ENCODE measurements at regions not wholly inside any gene's neighbourhood (a gene's known extent, or its start where the extent isn't known, plus 50 kb on each side); places are given as distances from the start of the nearest gene placed in this dataset.

DNA sequence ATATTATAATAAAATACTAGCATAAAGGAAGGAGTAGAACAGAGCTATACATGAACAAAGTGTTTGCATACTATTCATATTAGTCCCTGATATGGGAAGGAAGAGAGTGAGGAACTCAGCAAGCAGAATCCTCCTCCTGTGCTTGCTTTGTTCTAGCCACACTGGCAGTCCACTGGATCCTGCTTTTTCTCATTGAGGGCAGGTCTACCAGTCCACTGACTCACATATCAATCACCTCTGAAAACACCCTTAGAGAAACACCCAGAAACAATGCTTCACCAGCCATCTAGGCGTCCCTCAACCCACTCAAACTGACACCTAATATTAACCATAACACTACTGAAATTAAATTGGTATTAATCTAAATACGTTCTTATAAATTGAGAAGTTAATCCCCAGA, 1861.7 kb upstream of the SEL1L start:
- Histone ChIP-seq H3K4me1 (ENCODE audit: insufficient read depth) (no peaks in the 10 kb centered on the region), H3K27ac (no peak overlapping the region), H3K36me3 (no peaks in the 10 kb centered on the region), H3K9me3 (no peaks in the 10 kb centered on the region), H3K27me3 (no peaks in the 10 kb centered on the region), H3K4me3 (no peak overlapping the region)
- intact Hi-C loops (cut with DNase I), result no loop called here
- TF ChIP-seq POLR2A (IDR thresholded peaks at IDR 0.05) (no peak), EP300 (IDR thresholded peaks at IDR 0.05) (no peak)
- TF ChIP-seq, protein P1, sequence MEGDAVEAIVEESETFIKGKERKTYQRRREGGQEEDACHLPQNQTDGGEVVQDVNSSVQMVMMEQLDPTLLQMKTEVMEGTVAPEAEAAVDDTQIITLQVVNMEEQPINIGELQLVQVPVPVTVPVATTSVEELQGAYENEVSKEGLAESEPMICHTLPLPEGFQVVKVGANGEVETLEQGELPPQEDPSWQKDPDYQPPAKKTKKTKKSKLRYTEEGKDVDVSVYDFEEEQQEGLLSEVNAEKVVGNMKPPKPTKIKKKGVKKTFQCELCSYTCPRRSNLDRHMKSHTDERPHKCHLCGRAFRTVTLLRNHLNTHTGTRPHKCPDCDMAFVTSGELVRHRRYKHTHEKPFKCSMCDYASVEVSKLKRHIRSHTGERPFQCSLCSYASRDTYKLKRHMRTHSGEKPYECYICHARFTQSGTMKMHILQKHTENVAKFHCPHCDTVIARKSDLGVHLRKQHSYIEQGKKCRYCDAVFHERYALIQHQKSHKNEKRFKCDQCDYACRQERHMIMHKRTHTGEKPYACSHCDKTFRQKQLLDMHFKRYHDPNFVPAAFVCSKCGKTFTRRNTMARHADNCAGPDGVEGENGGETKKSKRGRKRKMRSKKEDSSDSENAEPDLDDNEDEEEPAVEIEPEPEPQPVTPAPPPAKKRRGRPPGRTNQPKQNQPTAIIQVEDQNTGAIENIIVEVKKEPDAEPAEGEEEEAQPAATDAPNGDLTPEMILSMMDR (IDR thresholded peaks at IDR 0.05), result no peak
- DNase-seq, result no peak
- 90 to 92% (median 91%) methylated on average over 2 of the region's 2 CpGs for WGBS, 3 donors

DNA sequence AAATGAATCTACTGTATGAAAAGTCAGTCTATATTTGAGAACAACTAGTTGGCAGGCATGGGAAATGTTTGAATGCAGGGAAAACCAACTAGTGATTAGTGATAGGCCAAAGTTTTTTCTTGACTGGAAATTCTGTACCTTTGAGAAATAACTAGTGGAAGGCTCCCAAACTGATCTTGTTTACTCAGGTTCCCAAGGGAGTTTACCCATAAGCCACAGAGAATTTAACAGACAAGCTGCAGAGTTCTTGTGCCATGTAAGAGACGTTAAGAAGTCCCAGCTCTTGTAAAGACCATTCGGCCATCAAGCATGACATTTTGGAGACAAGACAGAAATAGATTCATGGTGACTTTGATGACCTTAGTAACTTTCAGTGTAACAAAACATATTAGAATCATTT, 1882.8 kb upstream of the SEL1L start:
- H3K4me3 ChIP-seq, result no peak overlapping the region
- intact Hi-C loops (cut with DNase I), result no loop called here
- H3K36me3 ChIP-seq, result no peaks in the 10 kb centered on the region
- WGBS, 3 donors, result 78 to 83% (median 81%) methylated on average over 2 of the region's 2 CpGs
- H3K9me3 ChIP-seq, result no peaks in the 10 kb centered on the region
- no peak for DNase-seq
- TF ChIP-seq EP300 (IDR thresholded peaks at IDR 0.05) (no peak), POLR2A (IDR thresholded peaks at IDR 0.05) (no peak)
- TF ChIP-seq, protein P1 (IDR thresholded peaks at IDR 0.05), result no peak
- H3K4me1 ChIP-seq (ENCODE audit: insufficient read depth), result no peaks in the 10 kb centered on the region
- H3K27ac ChIP-seq, result no peak overlapping the region
- no peaks in the 10 kb centered on the region for H3K27me3 ChIP-seq

DNA sequence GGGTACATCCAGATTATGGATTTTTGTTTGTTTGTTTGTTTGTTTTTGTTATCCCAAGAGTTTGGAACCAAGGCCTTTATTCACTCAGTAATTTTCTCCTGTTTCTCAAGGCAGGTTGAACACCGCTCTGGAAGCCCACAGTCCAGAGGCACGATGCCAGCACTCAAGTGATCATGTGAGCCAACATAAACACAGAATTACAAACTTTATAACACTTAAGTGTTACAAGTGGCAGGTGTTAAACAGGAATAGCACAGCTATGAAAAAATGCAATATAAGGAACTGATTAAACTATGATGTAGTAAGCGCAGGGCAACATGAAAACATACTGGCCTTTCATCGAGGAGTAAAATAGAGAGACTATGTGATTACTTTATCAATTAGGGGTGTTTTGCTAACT, 1885.8 kb upstream of the SEL1L start:
- no peak for TF ChIP-seq EP300 (IDR thresholded peaks at IDR 0.05)
- H3K4me1 ChIP-seq (ENCODE audit: insufficient read depth), result no peaks in the 10 kb centered on the region
- intact Hi-C loops (cut with DNase I), result no loop called here
- H3K27ac ChIP-seq, result no peak overlapping the region
- no peak overlapping the region for H3K4me3 ChIP-seq
- H3K9me3 ChIP-seq, result no peaks in the 10 kb centered on the region
- no peak for DNase-seq
- H3K27me3 ChIP-seq, result no peaks in the 10 kb centered on the region
- whole genome bisulfite sequencing, 3 donors, result 53 to 68% (median 56%) methylated on average over 4 of the region's 4 CpGs
- H3K36me3 ChIP-seq, result no peaks in the 10 kb centered on the region

DNA sequence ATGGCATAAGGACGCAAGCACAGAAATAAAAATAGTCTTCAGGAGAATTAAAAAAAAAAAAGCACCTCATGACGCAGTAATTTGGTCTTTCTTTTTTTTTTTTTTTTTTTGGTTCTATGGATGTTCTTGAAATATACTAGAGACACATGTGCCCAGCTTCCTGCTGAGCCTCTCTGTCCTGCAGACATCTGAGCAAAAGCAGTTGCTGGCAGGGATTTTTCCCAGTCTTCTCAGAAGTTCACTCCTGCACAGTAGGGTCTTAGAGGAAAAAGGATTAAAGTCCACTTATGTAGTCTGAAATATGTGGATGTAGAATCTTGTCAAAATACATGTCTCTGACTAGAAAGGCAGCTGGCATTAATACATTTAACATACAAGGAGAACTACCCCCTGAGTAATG, 1888.1 kb upstream of the SEL1L start:
- 84 to 96% (median 90%) methylated on average over 2 of the region's 2 CpGs for WGBS, 3 donors
- no peaks in the 10 kb centered on the region for H3K4me1 ChIP-seq (ENCODE audit: insufficient read depth)
- intact Hi-C loops (cut with DNase I), result no loop called here
- no peaks in the 10 kb centered on the region for H3K9me3 ChIP-seq
- H3K4me3 ChIP-seq, result no peak overlapping the region
- no peak overlapping the region for H3K27ac ChIP-seq
- H3K27me3 ChIP-seq, result no peaks in the 10 kb centered on the region
- no peak for TF ChIP-seq POLR2A (IDR thresholded peaks at IDR 0.05)
- TF ChIP-seq, protein P1 (IDR thresholded peaks at IDR 0.05), result no peak
- no peak for TF ChIP-seq EP300 (IDR thresholded peaks at IDR 0.05)
- no peak for DNase-seq
- H3K36me3 ChIP-seq, result no peaks in the 10 kb centered on the region

DNA sequence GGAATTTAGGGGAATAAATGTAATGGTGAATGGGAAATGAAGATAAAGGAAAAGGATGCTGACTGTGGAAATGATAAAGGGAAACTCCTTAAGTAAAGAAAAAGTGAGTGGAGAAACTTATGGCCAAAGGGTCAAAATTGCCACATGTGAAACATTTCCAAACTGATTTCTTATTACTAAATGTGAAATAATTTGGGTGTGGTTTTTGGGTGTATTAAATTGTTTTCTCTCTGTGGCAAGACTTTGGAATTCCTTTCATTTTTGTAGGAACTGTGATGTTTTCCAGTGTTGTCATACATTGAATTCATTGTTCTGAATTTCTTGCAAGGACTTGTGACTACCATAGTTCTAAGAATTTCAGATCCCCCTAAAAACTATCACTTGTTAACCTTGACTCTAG, 1891.5 kb upstream of the SEL1L start:
- intact Hi-C loops (cut with DNase I), result no loop called here

More for the DNA sequence above, 1891.5 kb upstream of the SEL1L start:
- no peaks in the 10 kb centered on the region for H3K9me3 ChIP-seq
- no peaks in the 10 kb centered on the region for H3K36me3 ChIP-seq
- no peak overlapping the region for H3K4me3 ChIP-seq
- no peaks in the 10 kb centered on the region for H3K27me3 ChIP-seq
- no peak overlapping the region for H3K27ac ChIP-seq
- H3K4me1 ChIP-seq (ENCODE audit: insufficient read depth), result no peaks in the 10 kb centered on the region
- no peak for DNase-seq
- TF ChIP-seq, protein P1 (IDR thresholded peaks at IDR 0.05), result no peak
- TF ChIP-seq POLR2A (IDR thresholded peaks at IDR 0.05) (no peak), EP300 (IDR thresholded peaks at IDR 0.05) (no peak)

Measured in ovary (tissue), 7 donors.